CD4-positive, alpha-beta T cell (primary cell): ENCODE measurements at regions not wholly inside any gene's neighbourhood (a gene's known extent, or its start where the extent isn't known, plus 50 kb on each side); places are given as distances from the start of the nearest gene placed in this dataset.

ENCODE experiments used
- ATAC-seq: fragments of 200-7000 bp; cut with Tn5 transposase; one replicate; pipeline ENCODE4 v1.10.0; 2022; ENCODE audit warnings: mild to moderate bottlenecking; ENCODE audit not compliant: poor library complexity
- CTCF ChIA-PET: fragments of 350-600 bp; sonication (Branson Sonifier 250); formaldehyde crosslinking; loops from one replicate; lab custom pipeline; 2021; ENCODE audit warnings: antibody characterized with exemption, inconsistent platforms; lab: Charles Lee
- POLR2A ChIA-PET: fragments of 350-600 bp; sonication (Branson Sonifier 250); formaldehyde crosslinking; loops from one replicate; lab custom pipeline; 2021; ENCODE audit warnings: antibody characterized with exemption, inconsistent platforms; lab: Charles Lee
- DNase-seq, 14 experiments: peaks; one replicate each; pipeline ENCODE4 v3.0.0-alpha.2; 2013 to 2020; ENCODE audit warnings: mixed read lengths in 2 of 14
- H3K27ac ChIP-seq, 2 donors: one replicate each; pipeline versions ENCODE4 v1.5.1 to v1.7.0; 2013; ENCODE audit warnings: low read length in 2 of 2, low read depth in 1 of 2, mild to moderate bottlenecking in 1 of 2
- H3K27me3 ChIP-seq, 2 experiments: 1 replicate in 1 of 2; 2 replicates in 1 of 2; pipeline versions ENCODE4 v1.6.1 to v1.7.0; 2013; ENCODE audit warnings: low read length in 2 of 2, control low read depth in 1 of 2, mild to moderate bottlenecking in 1 of 2, moderate library complexity in 1 of 2; ENCODE audit not compliant: insufficient read depth in 2 of 2, control insufficient read depth in 1 of 2
- H3K36me3 ChIP-seq: one replicate; pipeline ENCODE4 v1.6.1; 2013; ENCODE audit warnings: low read length, control low read depth; ENCODE audit not compliant: insufficient read depth
- H3K4me1 ChIP-seq: one replicate; pipeline ENCODE4 v1.6.1; 2013; ENCODE audit warnings: low read length, control low read depth; ENCODE audit not compliant: insufficient read depth
- H3K4me3 ChIP-seq: one replicate; pipeline ENCODE4 v1.5.1; 2013; ENCODE audit warnings: mild to moderate bottlenecking, low read length, moderate library complexity
- H3K9me3 ChIP-seq, 2 experiments: 1 replicate in 1 of 2; 2 replicates in 1 of 2; pipeline versions ENCODE4 v1.6.1 to v1.7.0; 2013; ENCODE audit warnings: low read length in 2 of 2, mild to moderate bottlenecking in 2 of 2, control low read depth in 1 of 2, moderate library complexity in 1 of 2; ENCODE audit not compliant: control insufficient read depth in 1 of 2, insufficient read depth in 1 of 2
- H3K27ac Mint-ChIP-seq: one replicate; pipeline ENCODE4 v1.8.0; 2020; ENCODE audit warnings: mixed read lengths
- H3K27me3 Mint-ChIP-seq: one replicate; pipeline ENCODE4 v1.8.0; 2021; ENCODE audit warnings: mixed read lengths
- H3K36me3 Mint-ChIP-seq: one replicate; pipeline ENCODE4 v1.8.0; 2021; ENCODE audit warnings: low read depth, mixed read lengths
- H3K4me1 Mint-ChIP-seq: one replicate; pipeline ENCODE4 v1.8.0; 2021; ENCODE audit warnings: low read depth, mixed read lengths
- H3K4me3 Mint-ChIP-seq: one replicate; pipeline ENCODE4 v1.8.0; 2020; ENCODE audit warnings: mild to moderate bottlenecking, mixed read lengths
- H3K9me3 Mint-ChIP-seq: one replicate; pipeline ENCODE4 v1.8.0; 2020; ENCODE audit warnings: mixed read lengths
- CTCF ChIP-seq: fragments of 200-600 bp; IDR thresholded peaks from one replicate; pipeline ENCODE4 v1.8.0; 2022; ENCODE audit warnings: antibody characterized with exemption, mild to moderate bottlenecking
- intact Hi-C, 2 experiments: fragments of 100-400 bp; cut with DNase I in 1 of 2; cut with micrococcal nuclease in 1 of 2; formaldehyde crosslinking; loops; one replicate each; pipeline versions ENCODE4 v1.15.1 to v1.9.0; 2023 to 2025; cut with DNase I, micrococcal nuclease

GRCh38 chr18:27449104-27449503, 264.0 kb upstream of the CHST9 start:
- no peak for DNase-seq
- intact Hi-C loops = no loop called here
- POLR2A ChIA-PET = no interaction called here
- no peaks in the 10 kb centered on the region for H3K27me3 Mint-ChIP-seq
- H3K4me1 Mint-ChIP-seq = no peaks in the 10 kb centered on the region
- CTCF ChIA-PET = no interaction called here
- TF ChIP-seq CTCF = no peak
- ATAC-seq = no peak
- Histone ChIP-seq H3K4me3 (no peak overlapping the region), H3K4me1 (no peaks in the 10 kb centered on the region), H3K36me3 (no peaks in the 10 kb centered on the region), H3K9me3 (peaks cover 0 to 3% of the 10 kb centered on the region in 2 experiments), H3K27me3 (no peaks in the 10 kb centered on the region), H3K27ac (no peak overlapping the region)
- H3K4me3 Mint-ChIP-seq = no peak overlapping the region
- H3K36me3 Mint-ChIP-seq = no peaks in the 10 kb centered on the region
- H3K27ac Mint-ChIP-seq = no peak overlapping the region
- H3K9me3 Mint-ChIP-seq = peaks cover 6% of the 10 kb centered on the region

GRCh38 chr18:27447930-27448329, 262.8 kb upstream of the CHST9 start:
- intact Hi-C loops = no loop called here

GRCh38 chr18:27447451-27447881, 262.4 kb upstream of the CHST9 start:
- Mint-ChIP-seq H3K27ac (no peak overlapping the region), H3K27me3 (no peaks in the 10 kb centered on the region), H3K4me3 (no peak overlapping the region), H3K36me3 (no peaks in the 10 kb centered on the region), H3K4me1 (no peaks in the 10 kb centered on the region), H3K9me3 (peaks cover 15% of the 10 kb centered on the region)
- Histone ChIP-seq H3K36me3 (no peaks in the 10 kb centered on the region), H3K4me3 (no peak overlapping the region), H3K27ac (no peak overlapping the region), H3K27me3 (no peaks in the 10 kb centered on the region), H3K9me3 (peaks cover 0 to 3% of the 10 kb centered on the region in 2 experiments), H3K4me1 (no peaks in the 10 kb centered on the region)
- ChIA-PET CTCF (no interaction called here), POLR2A (no interaction called here)
- no peak for TF ChIP-seq CTCF
- ATAC-seq = no peak
- intact Hi-C loops = no loop called here
- no peak for DNase-seq

More at GRCh38 chr18:27447930-27448329, 262.8 kb upstream of the CHST9 start:
- DNase-seq = no peak
- Mint-ChIP-seq H3K27me3 (no peaks in the 10 kb centered on the region), H3K4me1 (no peaks in the 10 kb centered on the region), H3K27ac (no peak overlapping the region), H3K4me3 (no peak overlapping the region), H3K36me3 (no peaks in the 10 kb centered on the region), H3K9me3 (peaks cover 11% of the 10 kb centered on the region)
- H3K27ac ChIP-seq = no peak overlapping the region
- H3K9me3 ChIP-seq = peaks cover 0 to 3% of the 10 kb centered on the region in 2 experiments
- CTCF ChIA-PET = interaction anchor here (0.5 kb wide), 1 partner anchor 1581 kb away, joined by 4 read pairs; no protein-coding TSS in a partner anchor
- H3K4me1 ChIP-seq = no peaks in the 10 kb centered on the region
- TF ChIP-seq CTCF = no peak
- H3K27me3 ChIP-seq = no peaks in the 10 kb centered on the region
- ATAC-seq = no peak
- H3K4me3 ChIP-seq = no peak overlapping the region
- POLR2A ChIA-PET = no interaction called here
- H3K36me3 ChIP-seq = no peaks in the 10 kb centered on the region
